ENCODE measurements at regions not wholly inside any gene's neighbourhood (a gene's known extent, or its start where the extent isn't known, plus 50 kb on each side); places are given as distances from the start of the nearest gene placed in this dataset.

DNA sequence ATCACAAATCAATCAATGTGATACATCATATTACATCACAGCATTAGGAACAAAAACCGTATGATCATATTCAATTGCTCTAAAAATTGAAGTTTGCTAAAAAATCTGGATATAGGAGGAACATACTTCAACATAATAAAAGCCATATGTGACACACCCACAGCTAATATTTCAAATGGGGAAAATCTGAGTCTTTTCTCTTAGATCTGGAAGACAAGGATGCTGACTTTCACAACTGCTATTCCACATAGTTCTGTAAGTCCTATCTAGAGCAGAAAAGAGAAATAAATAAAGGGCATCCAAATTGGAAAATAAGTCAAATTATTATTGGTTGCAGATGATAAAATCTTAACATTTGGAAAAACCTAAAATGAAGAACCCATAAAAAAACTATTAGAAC lies 256.8 kb upstream of the SGO1 start:
- TF ChIP-seq, protein P1, sequence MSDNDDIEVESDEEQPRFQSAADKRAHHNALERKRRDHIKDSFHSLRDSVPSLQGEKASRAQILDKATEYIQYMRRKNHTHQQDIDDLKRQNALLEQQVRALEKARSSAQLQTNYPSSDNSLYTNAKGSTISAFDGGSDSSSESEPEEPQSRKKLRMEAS (CRISPR knock-in tag; IDR thresholded peaks at IDR 0.05) = no peak
- TF ChIP-seq, protein P2, sequence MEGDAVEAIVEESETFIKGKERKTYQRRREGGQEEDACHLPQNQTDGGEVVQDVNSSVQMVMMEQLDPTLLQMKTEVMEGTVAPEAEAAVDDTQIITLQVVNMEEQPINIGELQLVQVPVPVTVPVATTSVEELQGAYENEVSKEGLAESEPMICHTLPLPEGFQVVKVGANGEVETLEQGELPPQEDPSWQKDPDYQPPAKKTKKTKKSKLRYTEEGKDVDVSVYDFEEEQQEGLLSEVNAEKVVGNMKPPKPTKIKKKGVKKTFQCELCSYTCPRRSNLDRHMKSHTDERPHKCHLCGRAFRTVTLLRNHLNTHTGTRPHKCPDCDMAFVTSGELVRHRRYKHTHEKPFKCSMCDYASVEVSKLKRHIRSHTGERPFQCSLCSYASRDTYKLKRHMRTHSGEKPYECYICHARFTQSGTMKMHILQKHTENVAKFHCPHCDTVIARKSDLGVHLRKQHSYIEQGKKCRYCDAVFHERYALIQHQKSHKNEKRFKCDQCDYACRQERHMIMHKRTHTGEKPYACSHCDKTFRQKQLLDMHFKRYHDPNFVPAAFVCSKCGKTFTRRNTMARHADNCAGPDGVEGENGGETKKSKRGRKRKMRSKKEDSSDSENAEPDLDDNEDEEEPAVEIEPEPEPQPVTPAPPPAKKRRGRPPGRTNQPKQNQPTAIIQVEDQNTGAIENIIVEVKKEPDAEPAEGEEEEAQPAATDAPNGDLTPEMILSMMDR (IDR thresholded peaks at IDR 0.05) = no peak
- no peak for TF ChIP-seq NR2C2 (CRISPR knock-in tag; IDR thresholded peaks at IDR 0.05)
- no peak for TF ChIP-seq TEAD1 (CRISPR knock-in tag; IDR thresholded peaks at IDR 0.05)
- TF ChIP-seq, protein P3, sequence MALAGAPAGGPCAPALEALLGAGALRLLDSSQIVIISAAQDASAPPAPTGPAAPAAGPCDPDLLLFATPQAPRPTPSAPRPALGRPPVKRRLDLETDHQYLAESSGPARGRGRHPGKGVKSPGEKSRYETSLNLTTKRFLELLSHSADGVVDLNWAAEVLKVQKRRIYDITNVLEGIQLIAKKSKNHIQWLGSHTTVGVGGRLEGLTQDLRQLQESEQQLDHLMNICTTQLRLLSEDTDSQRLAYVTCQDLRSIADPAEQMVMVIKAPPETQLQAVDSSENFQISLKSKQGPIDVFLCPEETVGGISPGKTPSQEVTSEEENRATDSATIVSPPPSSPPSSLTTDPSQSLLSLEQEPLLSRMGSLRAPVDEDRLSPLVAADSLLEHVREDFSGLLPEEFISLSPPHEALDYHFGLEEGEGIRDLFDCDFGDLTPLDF (CRISPR knock-in tag; IDR thresholded peaks at IDR 0.05) = no peak
- TF ChIP-seq, protein P4, sequence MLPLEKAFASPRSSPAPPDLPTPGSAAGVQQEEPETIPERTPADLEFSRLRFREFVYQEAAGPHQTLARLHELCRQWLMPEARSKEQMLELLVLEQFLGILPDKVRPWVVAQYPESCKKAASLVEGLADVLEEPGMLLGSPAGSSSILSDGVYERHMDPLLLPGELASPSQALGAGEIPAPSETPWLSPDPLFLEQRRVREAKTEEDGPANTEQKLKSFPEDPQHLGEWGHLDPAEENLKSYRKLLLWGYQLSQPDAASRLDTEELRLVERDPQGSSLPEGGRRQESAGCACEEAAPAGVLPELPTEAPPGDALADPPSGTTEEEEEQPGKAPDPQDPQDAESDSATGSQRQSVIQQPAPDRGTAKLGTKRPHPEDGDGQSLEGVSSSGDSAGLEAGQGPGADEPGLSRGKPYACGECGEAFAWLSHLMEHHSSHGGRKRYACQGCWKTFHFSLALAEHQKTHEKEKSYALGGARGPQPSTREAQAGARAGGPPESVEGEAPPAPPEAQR (CRISPR knock-in tag; IDR thresholded peaks at IDR 0.05) = no peak
- TF ChIP-seq, protein P5, sequence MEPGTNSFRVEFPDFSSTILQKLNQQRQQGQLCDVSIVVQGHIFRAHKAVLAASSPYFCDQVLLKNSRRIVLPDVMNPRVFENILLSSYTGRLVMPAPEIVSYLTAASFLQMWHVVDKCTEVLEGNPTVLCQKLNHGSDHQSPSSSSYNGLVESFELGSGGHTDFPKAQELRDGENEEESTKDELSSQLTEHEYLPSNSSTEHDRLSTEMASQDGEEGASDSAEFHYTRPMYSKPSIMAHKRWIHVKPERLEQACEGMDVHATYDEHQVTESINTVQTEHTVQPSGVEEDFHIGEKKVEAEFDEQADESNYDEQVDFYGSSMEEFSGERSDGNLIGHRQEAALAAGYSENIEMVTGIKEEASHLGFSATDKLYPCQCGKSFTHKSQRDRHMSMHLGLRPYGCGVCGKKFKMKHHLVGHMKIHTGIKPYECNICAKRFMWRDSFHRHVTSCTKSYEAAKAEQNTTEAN (CRISPR knock-in tag; IDR thresholded peaks at IDR 0.05) = no peak
- TF ChIP-seq, protein P6, sequence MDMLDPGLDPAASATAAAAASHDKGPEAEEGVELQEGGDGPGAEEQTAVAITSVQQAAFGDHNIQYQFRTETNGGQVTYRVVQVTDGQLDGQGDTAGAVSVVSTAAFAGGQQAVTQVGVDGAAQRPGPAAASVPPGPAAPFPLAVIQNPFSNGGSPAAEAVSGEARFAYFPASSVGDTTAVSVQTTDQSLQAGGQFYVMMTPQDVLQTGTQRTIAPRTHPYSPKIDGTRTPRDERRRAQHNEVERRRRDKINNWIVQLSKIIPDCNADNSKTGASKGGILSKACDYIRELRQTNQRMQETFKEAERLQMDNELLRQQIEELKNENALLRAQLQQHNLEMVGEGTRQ (CRISPR knock-in tag; IDR thresholded peaks at IDR 0.05) = no peak
- no peak for TF ChIP-seq ZNF121 (CRISPR knock-in tag; IDR thresholded peaks at IDR 0.05)
